ENCODE measurements at regions not wholly inside any gene's neighbourhood (a gene's known extent, or its start where the extent isn't known, plus 50 kb on each side); places are given as distances from the start of the nearest gene placed in this dataset.

DNA sequence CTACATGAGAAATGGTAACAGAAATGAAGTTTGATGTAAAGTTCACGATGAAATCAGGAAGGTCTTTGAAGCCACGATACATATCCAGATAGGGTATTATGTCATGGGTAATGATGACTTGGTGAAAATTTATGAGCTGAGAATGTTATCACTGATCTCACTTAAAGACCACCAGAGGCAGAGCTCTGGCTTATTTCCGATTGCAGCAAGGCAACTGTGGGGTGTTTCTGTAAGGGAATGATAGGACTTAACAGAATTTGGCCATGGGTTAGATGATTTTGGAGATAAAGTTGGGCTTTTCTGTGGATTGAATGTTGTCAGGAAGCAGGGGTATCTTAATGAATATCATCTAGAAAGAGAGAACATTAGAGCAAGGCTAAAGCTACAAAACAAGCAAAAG, 508.4 kb downstream of the HDGFL1 start:
- H3K36me3 Mint-ChIP-seq (ENCODE audit: insufficient read depth, unreplicated experiment): no peaks in the 10 kb centered on the region
- no peak overlapping the region for H3K4me3 Mint-ChIP-seq (ENCODE audit: unreplicated experiment)
- H3K27ac Mint-ChIP-seq (ENCODE audit: low read depth, unreplicated experiment): no peak overlapping the region
- intact Hi-C loops (cut with micrococcal nuclease): no loop called here
- CTCF ChIA-PET: interaction anchor here (1.3 kb wide), 1 partner anchor 12 kb away, joined by 3 read pairs; no protein-coding TSS in a partner anchor
- no peak for DNase-seq (ENCODE audit: unreplicated experiment)
- POLR2A ChIA-PET: interaction anchor here (1.0 kb wide), 1 partner anchor 12 kb away, joined by 3 read pairs; no protein-coding TSS in a partner anchor
- no peaks in the 10 kb centered on the region for H3K27me3 Mint-ChIP-seq (ENCODE audit: insufficient read depth, unreplicated experiment)
- no peaks in the 10 kb centered on the region for H3K9me3 Mint-ChIP-seq (ENCODE audit: unreplicated experiment)
- BruUV-seq (replicated peaks): no TSS peak
- TF ChIP-seq CTCF (IDR thresholded peaks at IDR 0.05; ENCODE audit: unreplicated experiment): no peak
- peaks cover 13% of the 10 kb centered on the region for H3K4me1 Mint-ChIP-seq (ENCODE audit: insufficient read depth, unreplicated experiment)

DNA sequence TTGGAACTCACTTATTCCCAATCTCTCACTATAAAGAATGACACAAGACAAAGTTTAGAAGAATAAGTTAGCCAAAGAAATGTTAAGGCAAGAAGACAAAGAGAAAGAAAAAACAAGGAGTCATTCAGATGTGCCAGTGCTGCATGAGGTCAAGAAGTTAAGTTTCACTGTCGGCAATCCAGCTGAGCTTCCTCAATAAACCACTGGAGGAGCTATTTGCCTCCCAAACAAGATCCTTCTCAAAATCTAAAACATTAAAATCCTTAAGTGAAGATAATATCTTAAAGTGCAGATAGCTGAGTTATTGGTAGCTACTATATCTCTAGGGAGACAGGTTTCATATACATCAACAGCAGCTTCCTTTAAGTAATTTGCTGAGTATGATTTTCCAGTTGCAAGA, 512.3 kb downstream of the HDGFL1 start:
- intact Hi-C loops (cut with micrococcal nuclease): no loop called here
- Mint-ChIP-seq H3K27ac (ENCODE audit: low read depth, unreplicated experiment) (no peak overlapping the region), H3K4me3 (ENCODE audit: unreplicated experiment) (no peak overlapping the region), H3K9me3 (ENCODE audit: unreplicated experiment) (no peaks in the 10 kb centered on the region), H3K4me1 (ENCODE audit: insufficient read depth, unreplicated experiment) (no peaks in the 10 kb centered on the region), H3K36me3 (ENCODE audit: insufficient read depth, unreplicated experiment) (no peaks in the 10 kb centered on the region), H3K27me3 (ENCODE audit: insufficient read depth, unreplicated experiment) (no peaks in the 10 kb centered on the region)
- ChIA-PET CTCF (no interaction called here), POLR2A (interaction anchor here (0.8 kb wide), 1 partner anchor 1487 kb away, joined by 3 read pairs; no protein-coding TSS in a partner anchor)
- BruUV-seq (replicated peaks): no TSS peak
- DNase-seq (ENCODE audit: unreplicated experiment): no peak
- TF ChIP-seq CTCF (IDR thresholded peaks at IDR 0.05; ENCODE audit: unreplicated experiment): no peak

GRCh38 chr6:23086100-23086499, 516.7 kb downstream of the HDGFL1 start:
- ChIA-PET POLR2A (no interaction called here), CTCF (interaction anchor here (0.6 kb wide), 1 partner anchor 315 kb away, joined by 4 read pairs; no protein-coding TSS in a partner anchor)
- intact Hi-C loops (cut with micrococcal nuclease): no loop called here
- no peak overlapping the region for H3K27ac Mint-ChIP-seq (ENCODE audit: low read depth, unreplicated experiment)
- H3K4me1 Mint-ChIP-seq (ENCODE audit: insufficient read depth, unreplicated experiment): no peaks in the 10 kb centered on the region
- no peak for DNase-seq (ENCODE audit: unreplicated experiment)
- no peaks in the 10 kb centered on the region for H3K36me3 Mint-ChIP-seq (ENCODE audit: insufficient read depth, unreplicated experiment)
- H3K9me3 Mint-ChIP-seq (ENCODE audit: unreplicated experiment): no peaks in the 10 kb centered on the region
- no TSS peak for BruUV-seq (replicated peaks)
- H3K4me3 Mint-ChIP-seq (ENCODE audit: unreplicated experiment): no peak overlapping the region
- TF ChIP-seq CTCF (IDR thresholded peaks at IDR 0.05; ENCODE audit: unreplicated experiment): no peak
- H3K27me3 Mint-ChIP-seq (ENCODE audit: insufficient read depth, unreplicated experiment): no peaks in the 10 kb centered on the region

DNA sequence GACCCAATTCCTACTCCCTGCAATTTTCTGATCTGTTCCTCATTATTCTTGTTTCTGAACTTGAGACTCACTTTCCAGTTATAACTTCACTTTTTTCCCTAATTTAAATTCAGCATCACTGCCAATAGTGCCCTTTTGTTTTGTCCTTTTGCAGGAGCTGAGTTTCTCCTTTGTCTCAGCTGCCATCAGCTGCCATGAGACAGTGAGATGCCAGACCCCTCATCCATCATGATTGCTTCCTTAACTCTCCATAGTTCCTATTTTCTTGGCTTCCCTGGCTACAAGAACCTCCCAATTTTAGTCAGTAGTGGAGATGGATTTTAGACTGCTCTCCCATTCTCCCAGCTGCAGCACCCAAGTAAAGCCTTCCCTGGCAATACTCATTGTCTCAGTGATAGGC, 518.1 kb downstream of the HDGFL1 start:
- no peaks in the 10 kb centered on the region for H3K27me3 Mint-ChIP-seq (ENCODE audit: insufficient read depth, unreplicated experiment)
- H3K4me3 Mint-ChIP-seq (ENCODE audit: unreplicated experiment): no peak overlapping the region
- TF ChIP-seq CTCF (IDR thresholded peaks at IDR 0.05; ENCODE audit: unreplicated experiment): no peak
- no peaks in the 10 kb centered on the region for H3K9me3 Mint-ChIP-seq (ENCODE audit: unreplicated experiment)
- ChIA-PET POLR2A (no interaction called here), CTCF (interaction anchor here (0.7 to 0.9 kb wide), 2 partner anchors 17 to 1519 kb away, joined by 3 to 5 read pairs; no protein-coding TSS in a partner anchor)
- no peaks in the 10 kb centered on the region for H3K36me3 Mint-ChIP-seq (ENCODE audit: insufficient read depth, unreplicated experiment)
- H3K27ac Mint-ChIP-seq (ENCODE audit: low read depth, unreplicated experiment): no peak overlapping the region
- no peaks in the 10 kb centered on the region for H3K4me1 Mint-ChIP-seq (ENCODE audit: insufficient read depth, unreplicated experiment)
- intact Hi-C loops (cut with micrococcal nuclease): no loop called here
- no TSS peak for BruUV-seq (replicated peaks)
- DNase-seq (ENCODE audit: unreplicated experiment): no peak
